IMR-90 (cell line): ENCODE measurements at regions not wholly inside any gene's neighbourhood (a gene's known extent, or its start where the extent isn't known, plus 50 kb on each side); places are given as distances from the start of the nearest gene placed in this dataset.

Source experiments
- ATAC-seq: fragments of 200-7000 bp; cut with Tn5 transposase; 2 replicates; pipeline ENCODE4 v1.9.1; 2020; ENCODE audit warnings: low read depth, mild to moderate bottlenecking, moderate library complexity
- BruUV-seq: library from RNA; stranded (reverse); fragments of 400-500 nt; replicated peaks from 2 replicates; lab custom pipeline; 2021; lab: Mats Ljungman, UMichigan
- CTCF ChIA-PET: fragments of 300-600 bp; formaldehyde crosslinking; extraction: SDS; loops from one replicate; lab custom pipeline; 2021; ENCODE audit warnings: antibody characterized with exemption; lab: Yijun Ruan, JAX
- POLR2A ChIA-PET: fragments of 300-600 bp; sonication (Branson Sonifier 250); formaldehyde crosslinking; loops from one replicate; lab custom pipeline; 2022; ENCODE audit warnings: antibody characterized with exemption; ENCODE audit not compliant: unreplicated experiment; lab: Charles Lee
- DNase-seq: peaks from one replicate; pipeline ENCODE4 v3.0.0; 2013
- H2AFZ ChIP-seq: replicated peaks from 2 replicates; pipeline ENCODE3; 2013; ENCODE audit warnings: low read length, mild to moderate bottlenecking; ENCODE audit not compliant: poor library complexity
- H2AK5ac ChIP-seq: 2 replicates; pipeline ENCODE4 v1.6.1; 2013; ENCODE audit warnings: low read depth, low read length, inconsistent platforms
- H2AK9ac ChIP-seq: replicated peaks from 2 replicates; pipeline ENCODE3; 2013; ENCODE audit warnings: mild to moderate bottlenecking, low read depth, low read length, moderate library complexity; ENCODE audit not compliant: poor library complexity
- H2BK120ac ChIP-seq: 2 replicates; pipeline ENCODE4 v1.6.1; 2013; ENCODE audit warnings: low read depth, low read length, inconsistent platforms
- H2BK15ac ChIP-seq: 3 replicates; pipeline ENCODE4 v1.6.1; 2013; ENCODE audit warnings: low read depth, low read length, inconsistent platforms
- H2BK20ac ChIP-seq: 2 replicates; pipeline ENCODE4 v1.6.1; 2013; ENCODE audit warnings: low read depth, mild to moderate bottlenecking, inconsistent platforms, low read length, moderate library complexity
- H2BK5ac ChIP-seq: 2 replicates; pipeline ENCODE4 v1.6.1; 2013; ENCODE audit warnings: mild to moderate bottlenecking, low read depth, low read length, inconsistent platforms; ENCODE audit not compliant: poor library complexity, severe bottlenecking
- H3K14ac ChIP-seq: replicated peaks from 2 replicates; pipeline ENCODE4 v1.6.1; 2013; ENCODE audit warnings: low read depth, low read length, inconsistent platforms
- H3K18ac ChIP-seq: 2 replicates; pipeline ENCODE4 v1.6.1; 2013; ENCODE audit warnings: low read depth, low read length, control low read depth
- H3K23ac ChIP-seq: 2 replicates; pipeline ENCODE4 v1.6.1; 2013; ENCODE audit warnings: low read depth, low read length, inconsistent platforms
- H3K27ac ChIP-seq: 2 replicates; pipeline ENCODE4 v1.5.1; 2013; ENCODE audit warnings: mild to moderate bottlenecking, control low read depth, low read length; ENCODE audit not compliant: insufficient read depth
- H3K27me3 ChIP-seq: 2 replicates; pipeline ENCODE4 v1.6.1; 2013; ENCODE audit warnings: low read length; ENCODE audit not compliant: control insufficient read depth, insufficient read depth
- H3K36me3 ChIP-seq: 2 replicates; pipeline ENCODE4 v1.6.1; 2013; ENCODE audit warnings: low read length, mixed read lengths; ENCODE audit not compliant: control insufficient read depth, insufficient read depth
- H3K4ac ChIP-seq: 2 replicates; pipeline ENCODE4 v1.6.1; 2013; ENCODE audit warnings: low read depth, low read length, inconsistent platforms
- H3K4me1 ChIP-seq: 2 replicates; pipeline ENCODE4 v1.6.1; 2013; ENCODE audit warnings: low read length, mixed read lengths; ENCODE audit not compliant: control insufficient read depth, insufficient read depth
- H3K4me2 ChIP-seq: 2 replicates; pipeline ENCODE4 v1.6.1; 2013; ENCODE audit warnings: low read depth, mild to moderate bottlenecking, control low read depth, low read length, moderate library complexity
- H3K4me3 ChIP-seq: 2 replicates; pipeline ENCODE4 v1.5.1; 2013; ENCODE audit warnings: low read depth, mild to moderate bottlenecking, control low read depth, low read length, moderate library complexity; ENCODE audit not compliant: insufficient read depth
- H3K56ac ChIP-seq: 2 replicates; pipeline ENCODE4 v1.6.1; 2013; ENCODE audit warnings: low read length, inconsistent platforms; ENCODE audit not compliant: insufficient read depth; ENCODE audit errors: extremely low read depth
- H3K79me1 ChIP-seq, 2 experiments: 2 replicates each; pipeline ENCODE4 v1.6.1; 2013; ENCODE audit warnings: low read length in 2 of 2, inconsistent platforms in 1 of 2, low read depth in 1 of 2
- H3K9ac ChIP-seq: 2 replicates; pipeline ENCODE4 v1.6.1; 2013; ENCODE audit warnings: low read depth, low read length, control low read depth
- H3K9me1 ChIP-seq: 2 replicates; pipeline ENCODE4 v1.6.1; 2013; ENCODE audit warnings: low read length, inconsistent platforms; ENCODE audit not compliant: insufficient read depth
- H3K9me3 ChIP-seq: 2 replicates; pipeline ENCODE4 v1.6.1; 2013; ENCODE audit warnings: low read length; ENCODE audit not compliant: control insufficient read depth, insufficient read depth
- H4K20me1 ChIP-seq: 2 replicates; pipeline ENCODE4 v1.6.1; 2013; ENCODE audit warnings: low read length, inconsistent platforms; ENCODE audit not compliant: insufficient read depth
- H4K5ac ChIP-seq: 2 replicates; pipeline ENCODE4 v1.6.1; 2013; ENCODE audit warnings: mild to moderate bottlenecking, low read depth, low read length, control low read depth
- H4K8ac ChIP-seq, 2 experiments: 2 replicates each; pipeline ENCODE4 v1.6.1; 2013; ENCODE audit warnings: low read depth in 2 of 2, low read length in 2 of 2, control low read depth in 1 of 2, inconsistent platforms in 1 of 2
- H4K91ac ChIP-seq: 2 replicates; pipeline ENCODE4 v1.6.1; 2013; ENCODE audit warnings: low read depth, low read length, inconsistent platforms; ENCODE audit not compliant: insufficient read depth
- BHLHE40 ChIP-seq: fragments of 150-350 bp; IDR thresholded peaks from 2 replicates; pipeline ENCODE4 v1.6.1; 2016; ENCODE audit warnings: mild to moderate bottlenecking, low read depth, low read length
- CEBPB ChIP-seq: IDR thresholded peaks from 2 replicates; pipeline ENCODE4 v1.6.1; 2012; ENCODE audit warnings: low read depth, low read length, improper control_type of control experiment
- CHD1 ChIP-seq: IDR thresholded peaks from 2 replicates; pipeline ENCODE4 v1.6.1; 2012; ENCODE audit warnings: low read depth, low read length, improper control_type of control experiment
- CTCF ChIP-seq: conservative IDR thresholded peaks from 2 replicates; pipeline ENCODE4 v1.5.1; 2012; ENCODE audit warnings: mild to moderate bottlenecking, low read depth, low read length, improper control_type of control experiment
- ELK1 ChIP-seq: fragments of 150-350 bp; IDR thresholded peaks from 2 replicates; pipeline ENCODE4 v1.6.1; 2016; ENCODE audit warnings: low read depth, mild to moderate bottlenecking, low read length, moderate library complexity, borderline replicate concordance
- FOS ChIP-seq: fragments of 150-350 bp; IDR thresholded peaks from 2 replicates; pipeline ENCODE4 v1.6.1; 2016; ENCODE audit warnings: low read depth, low read length
- MAFK ChIP-seq: IDR thresholded peaks from 2 replicates; pipeline ENCODE4 v1.6.1; 2012; ENCODE audit warnings: low read depth, low read length, improper control_type of control experiment
- MAZ ChIP-seq: IDR thresholded peaks from 2 replicates; pipeline ENCODE4 v1.6.1; 2012; ENCODE audit warnings: low read depth, mild to moderate bottlenecking, low read length, improper control_type of control experiment, moderate library complexity, borderline replicate concordance
- MXI1 ChIP-seq: IDR thresholded peaks from 2 replicates; pipeline ENCODE4 v1.6.1; 2012; ENCODE audit warnings: low read depth, mild to moderate bottlenecking, low read length, moderate library complexity, borderline replicate concordance
- NFE2L2 ChIP-seq: fragments of 150-350 bp; IDR thresholded peaks from 2 replicates; pipeline ENCODE4 v1.6.1; 2016; ENCODE audit warnings: low read depth, mild to moderate bottlenecking, low read length
- POLR2A ChIP-seq: IDR thresholded peaks from 2 replicates; pipeline ENCODE4 v1.6.1; 2012; ENCODE audit warnings: mild to moderate bottlenecking, low read depth, low read length
- RAD21 ChIP-seq: IDR thresholded peaks from 2 replicates; pipeline ENCODE4 v1.6.1; 2012; ENCODE audit warnings: low read length, improper control_type of control experiment
- RCOR1 ChIP-seq: IDR thresholded peaks from 2 replicates; pipeline ENCODE4 v1.6.1; 2012; ENCODE audit warnings: mild to moderate bottlenecking, low read length, improper control_type of control experiment; ENCODE audit not compliant: insufficient replicate concordance
- RFX5 ChIP-seq: IDR thresholded peaks from 2 replicates; pipeline ENCODE4 v1.8.0; 2012; ENCODE audit warnings: low read depth, mild to moderate bottlenecking, low read length, moderate library complexity
- SMC3 ChIP-seq: fragments of 150-350 bp; IDR thresholded peaks from 2 replicates; pipeline ENCODE4 v1.6.1; 2016; ENCODE audit warnings: low read depth, mild to moderate bottlenecking, antibody characterized with exemption, low read length, moderate library complexity
- USF2 ChIP-seq: fragments of 150-350 bp; IDR thresholded peaks from 2 replicates; pipeline ENCODE4 v1.6.1; 2017; ENCODE audit warnings: mild to moderate bottlenecking, antibody characterized with exemption, low read length, low read depth
- dilution Hi-C: fragments of 300-500 bp; cut with HindIII; formaldehyde crosslinking; loops from one replicate; pipeline ENCODE4 v1.14.3; 2018; ENCODE audit warnings: low sequenced_read_pairs; ENCODE audit not compliant: unreplicated experiment
- in situ Hi-C: fragments of 300-500 bp; cut with MboI; formaldehyde crosslinking; loops from 3 replicates; pipeline ENCODE4 v1.14.3; 2019; ENCODE audit warnings: low sequenced_read_pairs, inconsistent platforms, mixed read lengths
- intact Hi-C: fragments of 100-400 bp; cut with micrococcal nuclease; formaldehyde crosslinking; loops from 2 replicates; pipeline ENCODE4 v1.10.0; 2022

DNA sequence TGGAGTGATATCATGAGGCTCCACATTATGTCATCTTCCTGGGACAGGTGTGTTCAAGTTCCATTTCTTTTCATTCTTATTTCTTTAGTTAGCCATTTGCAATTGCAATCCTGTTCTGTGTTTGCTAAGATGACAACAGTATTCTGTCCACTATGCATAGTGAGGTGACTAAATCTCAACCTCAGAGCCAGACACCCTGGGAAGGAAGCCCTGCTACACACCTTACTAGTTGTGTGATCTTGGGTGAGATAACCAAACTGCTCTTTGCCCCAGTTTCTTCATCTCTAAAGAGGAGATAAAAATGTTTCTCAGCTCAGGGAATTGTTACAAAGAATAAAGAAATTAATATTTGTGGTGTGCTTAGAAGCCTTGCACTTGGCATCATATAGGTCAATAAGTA lies 215.1 kb upstream of the RPS23 start:
- H3K9me1 ChIP-seq: no peaks in the 10 kb centered on the region
- no peak overlapping the region for H3K56ac ChIP-seq
- no peak overlapping the region for H3K4me3 ChIP-seq
- no peak overlapping the region for H2AFZ ChIP-seq
- ATAC-seq (no peak), DNase-seq (no peak)
- H4K20me1 ChIP-seq: no peaks in the 10 kb centered on the region
- no peaks in the 10 kb centered on the region for H3K79me1 ChIP-seq
- TF ChIP-seq RCOR1 (no peak), RFX5 (no peak), USF2 (no peak), MAFK (no peak), POLR2A (no peak), NFE2L2 (no peak), SMC3 (no peak), FOS (no peak), MXI1 (no peak), ELK1 (no peak), BHLHE40 (no peak), CTCF (no peak), RAD21 (no peak), MAZ (no peak), CEBPB (no peak), CHD1 (no peak)
- dilution Hi-C loops: no loop called here
- H3K4me2 ChIP-seq: no peak overlapping the region
- H2BK5ac ChIP-seq: no peak overlapping the region
- in situ Hi-C loops: loop anchor here (10.0 kb wide), 1 partner anchor 138 kb away; no protein-coding TSS in a partner anchor
- H4K8ac ChIP-seq: no peak overlapping the region
- H4K5ac ChIP-seq: no peak overlapping the region
- no peaks in the 10 kb centered on the region for H3K9me3 ChIP-seq
- intact Hi-C loops: no loop called here
- no peak overlapping the region for H4K91ac ChIP-seq
- H3K23ac ChIP-seq: no peak overlapping the region
- no peak overlapping the region for H2BK20ac ChIP-seq
- H3K36me3 ChIP-seq: no peaks in the 10 kb centered on the region
- H2AK5ac ChIP-seq: no peak overlapping the region
- CTCF ChIA-PET: no interaction called here
- H3K4ac ChIP-seq: no peak overlapping the region
- H3K9ac ChIP-seq: no peak overlapping the region
- POLR2A ChIA-PET: no interaction called here
- no peak overlapping the region for H3K14ac ChIP-seq
- no peak overlapping the region for H2BK15ac ChIP-seq
- no peak overlapping the region for H2AK9ac ChIP-seq
- H3K27me3 ChIP-seq: peaks cover 4% of the 10 kb centered on the region; the same call in 1 of the 2 replicates
- BruUV-seq: no TSS peak
- no peak overlapping the region for H3K27ac ChIP-seq
- H3K18ac ChIP-seq: no peak overlapping the region
- no peak overlapping the region for H2BK120ac ChIP-seq
- H3K4me1 ChIP-seq: no peaks in the 10 kb centered on the region
